A549 (cell line): ENCODE measurements at regions not wholly inside any gene's neighbourhood (a gene's known extent, or its start where the extent isn't known, plus 50 kb on each side); places are given as distances from the start of the nearest gene placed in this dataset.

Experiments
- ATAC-seq, 2 experiments: fragments of 200-7000 bp in 1 of 2; fragments of >200 bp in 1 of 2; cut with Nextera tagmentation in 1 of 2; cut with Tn5 transposase in 1 of 2; 3 replicates each; pipeline versions ENCODE4 v1.8.0 to v1.9.1; 2018 to 2020; ENCODE audit warnings: mild to moderate bottlenecking in 1 of 2, moderate library complexity in 1 of 2
- CTCF ChIA-PET: fragments of 300-600 bp; sonication (Branson Sonifier 250); formaldehyde crosslinking; extraction: SDS; loops from one replicate; lab custom pipeline; 2021; ENCODE audit warnings: antibody characterized with exemption, inconsistent platforms; lab: Yijun Ruan, JAX
- POLR2A ChIA-PET: fragments of 350-600 bp; formaldehyde crosslinking; extraction: SDS; loops from one replicate; lab custom pipeline; 2021; ENCODE audit warnings: antibody characterized with exemption, inconsistent platforms; lab: Yijun Ruan, JAX
- DNase-seq, 2 experiments: peaks; one replicate each; pipeline versions ENCODE4 v3.0.0 to v3.0.0-alpha.2; 2011 to 2016; ENCODE audit warnings: low read depth in 1 of 2, low spot score in 1 of 2
- FAIRE-seq: peaks from 2 replicates; lab custom pipeline; 2011; peaks lifted over from hg19 to GRCh38; lab: Jason Lieb, UNC
- H3K27ac ChIP-seq, 2 experiments: fragments of >200 bp; sonication (Bioruptor Twin); formaldehyde crosslinking; 3 replicates each; pipeline ENCODE4 v1.5.1; 2016 to 2017
- H3K4me1 ChIP-seq: fragments of >200 bp; sonication (Bioruptor Twin); formaldehyde crosslinking; 3 replicates; pipeline ENCODE4 v1.6.1; 2016
- H3K4me2 ChIP-seq: fragments of >200 bp; sonication (Bioruptor Twin); formaldehyde crosslinking; 3 replicates; pipeline ENCODE4 v1.6.1; 2016
- H3K4me3 ChIP-seq: fragments of >200 bp; sonication (Bioruptor Twin); formaldehyde crosslinking; 3 replicates; pipeline ENCODE4 v1.5.1; 2016
- H3K9me3 ChIP-seq: fragments of >200 bp; sonication (Bioruptor Twin); formaldehyde crosslinking; 3 replicates; pipeline ENCODE4 v1.6.1; 2016
- CBX2 ChIP-seq: fragments of 200-600 bp; sonication (generic); IDR thresholded peaks from 2 replicates; pipeline ENCODE4 v1.6.1; 2016; ENCODE audit warnings: low read depth, mild to moderate bottlenecking, borderline replicate concordance
- CBX8 ChIP-seq: fragments of 200-600 bp; sonication (generic); IDR thresholded peaks from 2 replicates; pipeline ENCODE4 v1.6.1; 2016
- CHD2 ChIP-seq: fragments of 150-350 bp; IDR thresholded peaks from 2 replicates; pipeline ENCODE4 v1.6.1; 2014; ENCODE audit warnings: low read length; ENCODE audit not compliant: partially characterized antibody
- CTCF ChIP-seq: fragments of >200 bp; sonication (Bioruptor Twin); formaldehyde crosslinking; IDR thresholded peaks from 3 replicates; pipeline ENCODE4 v1.5.1; 2016
- ESRRA ChIP-seq: fragments of 150-350 bp; IDR thresholded peaks from 2 replicates; pipeline ENCODE4 v1.6.1; 2014; ENCODE audit warnings: mild to moderate bottlenecking, low read length, borderline replicate concordance
- FOSL2 ChIP-seq, 2 experiments: fragments of 450-650 bp in 1 of 2; fragments of >200 bp in 1 of 2; sonication (Bioruptor Twin) in 1 of 2; formaldehyde crosslinking; IDR thresholded peaks; 2 replicates each; pipeline versions ENCODE4 v1.5.0 to v1.6.1; 2016 to 2020; ENCODE audit warnings: mild to moderate bottlenecking in 1 of 2, moderate library complexity in 1 of 2
- GATA3 ChIP-seq: IDR thresholded peaks from 2 replicates; pipeline ENCODE4 v1.6.1; 2012; ENCODE audit warnings: borderline replicate concordance
- HOXA7 ChIP-seq: fragments of 250-450 bp; sonication (Bioruptor Pico); IDR thresholded peaks from 2 replicates; pipeline ENCODE4 v1.5.0; 2020; ENCODE audit warnings: mild to moderate bottlenecking, moderate library complexity
- JUNB ChIP-seq: fragments of >200 bp; sonication (Bioruptor Twin); formaldehyde crosslinking; IDR thresholded peaks from 2 replicates; pipeline ENCODE4 v1.6.1; 2016
- MAFK ChIP-seq: fragments of 450-650 bp; IDR thresholded peaks from 2 replicates; pipeline ENCODE4 v1.6.1; 2014; ENCODE audit not compliant: partially characterized antibody
- NFE2L2 ChIP-seq: fragments of 150-350 bp; conservative IDR thresholded peaks from 2 replicates; pipeline ENCODE4 v1.6.1; 2014; ENCODE audit warnings: low read length
- PBX3 ChIP-seq: IDR thresholded peaks from 2 replicates; pipeline ENCODE4 v1.6.1; 2012
- RAD21 ChIP-seq, 2 experiments: fragments of >200 bp in 1 of 2; sonication (Bioruptor Twin) in 1 of 2; formaldehyde crosslinking in 1 of 2; IDR thresholded peaks in 1 of 2; conservative IDR thresholded peaks in 1 of 2; 2 replicates in 1 of 2; 3 replicates in 1 of 2; pipeline ENCODE4 v1.6.1; 2012 to 2018; ENCODE audit warnings: inconsistent platforms in 1 of 2
- RFX5 ChIP-seq: fragments of 450-650 bp; IDR thresholded peaks from 2 replicates; pipeline ENCODE4 v1.7.1; 2014; ENCODE audit warnings: antibody characterized with exemption, mild to moderate bottlenecking, moderate library complexity
- RNF2 ChIP-seq: fragments of 200-600 bp; sonication (generic); IDR thresholded peaks from 2 replicates; pipeline ENCODE4 v1.6.1; 2016; ENCODE audit warnings: low read depth, mild to moderate bottlenecking, antibody characterized with exemption, moderate library complexity, borderline replicate concordance
- SMC3 ChIP-seq: fragments of >200 bp; sonication (Bioruptor Twin); formaldehyde crosslinking; IDR thresholded peaks from 3 replicates; pipeline ENCODE4 v1.6.1; 2018; ENCODE audit warnings: inconsistent platforms
- WGBS: methylation state at CpG from one replicate; pipeline ENCODE4 v1.1.6; 2017; ENCODE audit errors: missing lambda C conversion rate; 5-methylcytosine and 5-hydroxymethylcytosine counted together
- TF ChIP-seq, protein P1 (sequence below): fragments of 200-600 bp; sonication (generic); IDR thresholded peaks from 2 replicates; pipeline ENCODE4 v1.6.1; 2016; ENCODE audit warnings: antibody characterized with exemption, mild to moderate bottlenecking, moderate library complexity
- TF ChIP-seq, protein P2 (sequence below): fragments of 250-450 bp; sonication (Bioruptor Pico); IDR thresholded peaks from 2 replicates; pipeline ENCODE4 v1.5.0; 2021; ENCODE audit warnings: mild to moderate bottlenecking, moderate library complexity, borderline replicate concordance
- TF ChIP-seq, protein P3 (sequence below): fragments of 150-350 bp; IDR thresholded peaks from 2 replicates; pipeline ENCODE4 v1.6.1; 2014; ENCODE audit warnings: low read depth, mild to moderate bottlenecking, low read length

- ChIA-PET CTCF (interaction anchor here (1.0 kb wide), 2 partner anchors 10 to 280 kb away, joined by 3 to 4 read pairs; no protein-coding TSS in a partner anchor), POLR2A (no interaction called here)
- TF ChIP-seq FOSL2 (IDR thresholded peaks at IDR 0.05) (no peak), FOSL2 (CRISPR knock-in tag; IDR thresholded peaks at IDR 0.05) (peak; percentile 70), ESRRA (no peak), RNF2 (no peak), JUNB (0 out of 2 replicates have a peak, but pooled peaks have one; percentile 16), RFX5 (no peak), CBX2 (no peak)
- TF ChIP-seq, protein P1, sequence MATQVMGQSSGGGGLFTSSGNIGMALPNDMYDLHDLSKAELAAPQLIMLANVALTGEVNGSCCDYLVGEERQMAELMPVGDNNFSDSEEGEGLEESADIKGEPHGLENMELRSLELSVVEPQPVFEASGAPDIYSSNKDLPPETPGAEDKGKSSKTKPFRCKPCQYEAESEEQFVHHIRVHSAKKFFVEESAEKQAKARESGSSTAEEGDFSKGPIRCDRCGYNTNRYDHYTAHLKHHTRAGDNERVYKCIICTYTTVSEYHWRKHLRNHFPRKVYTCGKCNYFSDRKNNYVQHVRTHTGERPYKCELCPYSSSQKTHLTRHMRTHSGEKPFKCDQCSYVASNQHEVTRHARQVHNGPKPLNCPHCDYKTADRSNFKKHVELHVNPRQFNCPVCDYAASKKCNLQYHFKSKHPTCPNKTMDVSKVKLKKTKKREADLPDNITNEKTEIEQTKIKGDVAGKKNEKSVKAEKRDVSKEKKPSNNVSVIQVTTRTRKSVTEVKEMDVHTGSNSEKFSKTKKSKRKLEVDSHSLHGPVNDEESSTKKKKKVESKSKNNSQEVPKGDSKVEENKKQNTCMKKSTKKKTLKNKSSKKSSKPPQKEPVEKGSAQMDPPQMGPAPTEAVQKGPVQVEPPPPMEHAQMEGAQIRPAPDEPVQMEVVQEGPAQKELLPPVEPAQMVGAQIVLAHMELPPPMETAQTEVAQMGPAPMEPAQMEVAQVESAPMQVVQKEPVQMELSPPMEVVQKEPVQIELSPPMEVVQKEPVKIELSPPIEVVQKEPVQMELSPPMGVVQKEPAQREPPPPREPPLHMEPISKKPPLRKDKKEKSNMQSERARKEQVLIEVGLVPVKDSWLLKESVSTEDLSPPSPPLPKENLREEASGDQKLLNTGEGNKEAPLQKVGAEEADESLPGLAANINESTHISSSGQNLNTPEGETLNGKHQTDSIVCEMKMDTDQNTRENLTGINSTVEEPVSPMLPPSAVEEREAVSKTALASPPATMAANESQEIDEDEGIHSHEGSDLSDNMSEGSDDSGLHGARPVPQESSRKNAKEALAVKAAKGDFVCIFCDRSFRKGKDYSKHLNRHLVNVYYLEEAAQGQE: no peak
- no peak for ATAC-seq
- WGBS: 15% methylated on average over 2 of the region's 2 CpGs
- Histone ChIP-seq H3K4me2 (no peak overlapping the region), H3K9me3 (no peaks in the 10 kb centered on the region), H3K4me1 (no peaks in the 10 kb centered on the region), H3K4me3 (no peak overlapping the region), H3K27ac (no peak overlapping the region)
- no peak for FAIRE-seq
- peak; percentile 3 to 18 for DNase-seq
These were observed 51.7 kb upstream of the RTL1 start for GRCh38 chr14:100955201-100955600.

GRCh38 chr14:100962494-100962893, 59.0 kb upstream of the RTL1 start:
- FAIRE-seq (no peak), DNase-seq (no peak), ATAC-seq (no peak)
- 39% methylated on average over 1 of the region's 1 CpG for WGBS
- TF ChIP-seq CHD2 (no peak), CTCF (no peak), MAFK (no peak), PBX3 (no peak), NFE2L2 (no peak), FOSL2 (IDR thresholded peaks at IDR 0.05) (no peak), FOSL2 (CRISPR knock-in tag; IDR thresholded peaks at IDR 0.05) (no peak), CBX2 (no peak), SMC3 (no peak), HOXA7 (CRISPR knock-in tag) (no peak), CBX8 (no peak), GATA3 (no peak), RAD21 (conservative IDR thresholded peaks at IDR 0.05 in 1 of 2, IDR thresholded peaks at IDR 0.05 in 1 of 2) (no peak)
- TF ChIP-seq, protein P2, sequence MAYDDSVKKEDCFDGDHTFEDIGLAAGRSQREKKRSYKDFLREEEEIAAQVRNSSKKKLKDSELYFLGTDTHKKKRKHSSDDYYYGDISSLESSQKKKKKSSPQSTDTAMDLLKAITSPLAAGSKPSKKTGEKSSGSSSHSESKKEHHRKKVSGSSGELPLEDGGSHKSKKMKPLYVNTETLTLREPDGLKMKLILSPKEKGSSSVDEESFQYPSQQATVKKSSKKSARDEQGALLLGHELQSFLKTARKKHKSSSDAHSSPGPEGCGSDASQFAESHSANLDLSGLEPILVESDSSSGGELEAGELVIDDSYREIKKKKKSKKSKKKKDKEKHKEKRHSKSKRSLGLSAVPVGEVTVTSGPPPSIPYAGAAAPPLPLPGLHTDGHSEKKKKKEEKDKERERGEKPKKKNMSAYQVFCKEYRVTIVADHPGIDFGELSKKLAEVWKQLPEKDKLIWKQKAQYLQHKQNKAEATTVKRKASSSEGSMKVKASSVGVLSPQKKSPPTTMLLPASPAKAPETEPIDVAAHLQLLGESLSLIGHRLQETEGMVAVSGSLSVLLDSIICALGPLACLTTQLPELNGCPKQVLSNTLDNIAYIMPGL (CRISPR knock-in tag): no peak
- TF ChIP-seq, protein P1: no peak
- TF ChIP-seq, protein P3, sequence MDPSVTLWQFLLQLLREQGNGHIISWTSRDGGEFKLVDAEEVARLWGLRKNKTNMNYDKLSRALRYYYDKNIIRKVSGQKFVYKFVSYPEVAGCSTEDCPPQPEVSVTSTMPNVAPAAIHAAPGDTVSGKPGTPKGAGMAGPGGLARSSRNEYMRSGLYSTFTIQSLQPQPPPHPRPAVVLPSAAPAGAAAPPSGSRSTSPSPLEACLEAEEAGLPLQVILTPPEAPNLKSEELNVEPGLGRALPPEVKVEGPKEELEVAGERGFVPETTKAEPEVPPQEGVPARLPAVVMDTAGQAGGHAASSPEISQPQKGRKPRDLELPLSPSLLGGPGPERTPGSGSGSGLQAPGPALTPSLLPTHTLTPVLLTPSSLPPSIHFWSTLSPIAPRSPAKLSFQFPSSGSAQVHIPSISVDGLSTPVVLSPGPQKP: no peak
- ChIA-PET CTCF (no interaction called here), POLR2A (no interaction called here)
- H3K9me3 ChIP-seq: no peaks in the 10 kb centered on the region
- no peak overlapping the region for H3K27ac ChIP-seq
- H3K4me2 ChIP-seq: no peak overlapping the region
- H3K4me1 ChIP-seq: no peaks in the 10 kb centered on the region
- H3K4me3 ChIP-seq: no peak overlapping the region
